ENCODE measurements at regions not wholly inside any gene's neighbourhood (a gene's known extent, or its start where the extent isn't known, plus 50 kb on each side); places are given as distances from the start of the nearest gene placed in this dataset.
A peak's percentile ranks its signal among the peaks of the same experiment; 100 is the strongest.

DNA sequence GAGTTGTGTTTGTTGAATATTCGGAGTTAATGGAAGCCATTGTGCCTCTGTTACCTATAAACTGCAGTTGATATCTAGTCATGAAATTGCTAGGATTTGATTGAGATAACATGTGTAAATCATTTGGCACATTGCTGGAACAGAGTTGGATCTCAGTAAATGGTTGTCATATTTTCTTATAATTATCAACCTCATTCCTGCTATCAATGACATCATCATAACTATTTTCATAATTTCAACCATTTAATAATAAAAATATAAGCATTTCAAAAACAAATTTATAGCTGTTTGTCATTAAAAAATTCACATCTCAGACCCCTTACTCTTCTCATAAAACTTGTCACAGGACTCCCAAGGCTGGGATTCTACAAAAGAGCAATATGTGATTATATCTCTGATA is 133.4 kb downstream of the PTGER3 start:
- H3K27me3 ChIP-seq (ENCODE audit: insufficient read depth, low read length, poor library complexity, severe bottlenecking), result no peaks in the 10 kb centered on the region
- no peak overlapping the region for H3K4me3 ChIP-seq (ENCODE audit: low read length, poor library complexity, severe bottlenecking)
- no peak overlapping the region for H3K9ac ChIP-seq (ENCODE audit: low read depth, low read length, poor library complexity, severe bottlenecking)
- peaks cover 47% of the 10 kb centered on the region for H3K4me1 ChIP-seq (ENCODE audit: insufficient read depth, low read length, poor library complexity, severe bottlenecking)
- H3K9me3 ChIP-seq (ENCODE audit: insufficient read depth, low read depth, low read length), result no peaks in the 10 kb centered on the region
- no peaks in the 10 kb centered on the region for H3K79me2 ChIP-seq (ENCODE audit: insufficient read depth, low read length)
- H2AFZ ChIP-seq (ENCODE audit: low read length), result no peak overlapping the region
- no peaks in the 10 kb centered on the region for H4K20me1 ChIP-seq (ENCODE audit: insufficient read depth, low read length, poor library complexity, severe bottlenecking)
- peaks cover 12% of the 10 kb centered on the region for H3F3A ChIP-seq (ENCODE audit: low read depth)
- no peak for TF ChIP-seq CTCF (conservative IDR thresholded peaks at IDR 0.05; ENCODE audit: low read length)
- H3K9me2 ChIP-seq (replicated peaks; ENCODE audit: low read depth, low read length), result no peaks in the 10 kb centered on the region
- no peaks in the 10 kb centered on the region for H3K36me3 ChIP-seq (ENCODE audit: insufficient read depth, low read length)
- no peak overlapping the region for H3K4me2 ChIP-seq (ENCODE audit: low read depth, low read length, poor library complexity, severe bottlenecking)

DNA sequence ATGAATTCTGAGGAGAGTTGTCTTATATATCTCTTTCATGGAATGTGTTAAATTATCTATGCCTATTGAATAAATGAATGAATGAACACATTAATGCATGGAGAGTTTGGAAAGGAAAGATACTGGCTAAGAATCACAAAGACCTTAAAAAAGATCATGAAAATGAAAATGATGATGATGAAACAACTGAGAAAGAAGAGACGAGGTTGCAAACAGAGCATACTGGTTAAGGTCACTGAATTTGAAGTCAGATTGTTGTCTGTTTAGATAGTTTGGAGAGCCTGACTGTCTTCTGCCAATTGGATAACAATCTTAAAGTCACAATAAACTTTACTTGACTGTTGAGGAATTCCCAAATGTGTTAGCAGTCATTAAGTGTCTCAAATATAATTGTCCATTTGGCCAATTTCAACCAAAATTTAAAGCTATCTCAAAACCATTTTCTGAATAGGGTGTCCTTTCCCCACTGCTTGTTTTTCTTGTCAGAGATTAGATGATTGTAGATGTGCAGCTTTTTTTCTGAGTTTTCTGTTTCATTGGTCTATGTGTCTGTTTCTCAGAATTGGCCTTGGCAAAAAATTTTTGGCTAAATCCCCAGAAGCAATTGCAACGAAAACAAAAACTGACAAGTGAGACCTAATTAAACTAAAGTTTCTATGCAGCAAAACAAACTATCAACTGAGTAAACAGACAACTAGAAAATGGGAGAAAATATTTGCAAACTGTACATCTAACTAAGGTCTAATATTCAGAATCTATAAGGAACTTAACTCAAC is 132.2 kb downstream of the PTGER3 start:
- Histone ChIP-seq H2AFZ (ENCODE audit: low read length) (peak overlapping the region; percentile 16; the same call in 1 of the 2 replicates), H3K4me3 (ENCODE audit: low read length, poor library complexity, severe bottlenecking) (peak overlapping the region; percentile 30), H3K4me1 (ENCODE audit: insufficient read depth, low read length, poor library complexity, severe bottlenecking) (peaks cover 37% of the 10 kb centered on the region), H3K36me3 (ENCODE audit: insufficient read depth, low read length) (no peaks in the 10 kb centered on the region), H3K79me2 (ENCODE audit: insufficient read depth, low read length) (no peaks in the 10 kb centered on the region), H4K20me1 (ENCODE audit: insufficient read depth, low read length, poor library complexity, severe bottlenecking) (no peaks in the 10 kb centered on the region), H3F3A (ENCODE audit: low read depth) (peaks cover 1% of the 10 kb centered on the region), H3K9me3 (ENCODE audit: insufficient read depth, low read depth, low read length) (no peaks in the 10 kb centered on the region), H3K27me3 (ENCODE audit: insufficient read depth, low read length, poor library complexity, severe bottlenecking) (no peaks in the 10 kb centered on the region), H3K9me2 (replicated peaks; ENCODE audit: low read depth, low read length) (no peaks in the 10 kb centered on the region), H3K9ac (ENCODE audit: low read depth, low read length, poor library complexity, severe bottlenecking) (peak overlapping the region; percentile 26), H3K4me2 (ENCODE audit: low read depth, low read length, poor library complexity, severe bottlenecking) (peak overlapping the region; percentile 57)
- TF ChIP-seq EZH2phosphoT487 (IDR thresholded peaks at IDR 0.05; ENCODE audit: borderline replicate concordance) (no peak), CTCF (conservative IDR thresholded peaks at IDR 0.05; ENCODE audit: low read length) (no peak)

GRCh38 chr1:70916034-70916427 is 131.6 kb downstream of the PTGER3 start:
- peak overlapping the region; percentile 16; the same call in 1 of the 2 replicates for H2AFZ ChIP-seq (ENCODE audit: low read length)
- H3K4me2 ChIP-seq (ENCODE audit: low read depth, low read length, poor library complexity, severe bottlenecking), result peak overlapping the region; percentile 57
- TF ChIP-seq CTCF (conservative IDR thresholded peaks at IDR 0.05; ENCODE audit: low read length) (no peak), EZH2phosphoT487 (IDR thresholded peaks at IDR 0.05; ENCODE audit: borderline replicate concordance) (no peak)
- H4K20me1 ChIP-seq (ENCODE audit: insufficient read depth, low read length, poor library complexity, severe bottlenecking), result no peaks in the 10 kb centered on the region
- H3K9me2 ChIP-seq (replicated peaks; ENCODE audit: low read depth, low read length), result no peaks in the 10 kb centered on the region
- H3K9me3 ChIP-seq (ENCODE audit: insufficient read depth, low read depth, low read length), result 0 out of 2 replicates have a peak, but pooled peaks cover 5% of the 10 kb centered on the region
- no peaks in the 10 kb centered on the region for H3K79me2 ChIP-seq (ENCODE audit: insufficient read depth, low read length)
- H3F3A ChIP-seq (ENCODE audit: low read depth), result no peaks in the 10 kb centered on the region
- no peaks in the 10 kb centered on the region for H3K27me3 ChIP-seq (ENCODE audit: insufficient read depth, low read length, poor library complexity, severe bottlenecking)
- peak overlapping the region; percentile 30 for H3K4me3 ChIP-seq (ENCODE audit: low read length, poor library complexity, severe bottlenecking)
- H3K4me1 ChIP-seq (ENCODE audit: insufficient read depth, low read length, poor library complexity, severe bottlenecking), result peaks cover 33% of the 10 kb centered on the region
- H3K36me3 ChIP-seq (ENCODE audit: insufficient read depth, low read length), result no peaks in the 10 kb centered on the region
- peak overlapping the region; percentile 41 for H3K9ac ChIP-seq (ENCODE audit: low read depth, low read length, poor library complexity, severe bottlenecking)
